Activated effector memory CD4-positive, alpha-beta T cell treated with Interleukin-2 at 50 U/mL for 16 hours (primary cell): ENCODE measurements at regions not wholly inside any gene's neighbourhood (a gene's known extent, or its start where the extent isn't known, plus 50 kb on each side); places are given as distances from the start of the nearest gene placed in this dataset.

Experiments used
- DNase-seq: peaks from one replicate; pipeline ENCODE4 v3.0.0-alpha.2; 2020

DNA sequence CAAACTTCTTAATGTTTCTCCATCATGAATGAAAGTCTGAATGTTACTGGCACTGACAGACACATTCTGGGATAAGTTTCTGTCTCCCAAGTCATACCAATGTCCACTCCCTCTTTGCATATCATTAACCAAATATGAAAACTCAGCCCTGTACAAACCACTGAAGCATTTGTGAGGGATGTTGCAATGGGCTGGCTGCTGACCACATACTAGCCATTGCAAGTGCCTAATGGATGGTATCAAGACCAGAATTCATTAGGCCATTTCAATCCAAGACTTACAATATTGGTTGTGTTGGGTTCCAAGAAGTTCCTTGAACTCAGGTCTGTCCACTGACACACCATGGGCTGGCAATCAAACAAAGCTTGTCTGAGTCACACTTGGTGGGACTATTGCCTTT lies 73.8 kb downstream of the CBLN2 start:
- DNase-seq, result no peak

DNA sequence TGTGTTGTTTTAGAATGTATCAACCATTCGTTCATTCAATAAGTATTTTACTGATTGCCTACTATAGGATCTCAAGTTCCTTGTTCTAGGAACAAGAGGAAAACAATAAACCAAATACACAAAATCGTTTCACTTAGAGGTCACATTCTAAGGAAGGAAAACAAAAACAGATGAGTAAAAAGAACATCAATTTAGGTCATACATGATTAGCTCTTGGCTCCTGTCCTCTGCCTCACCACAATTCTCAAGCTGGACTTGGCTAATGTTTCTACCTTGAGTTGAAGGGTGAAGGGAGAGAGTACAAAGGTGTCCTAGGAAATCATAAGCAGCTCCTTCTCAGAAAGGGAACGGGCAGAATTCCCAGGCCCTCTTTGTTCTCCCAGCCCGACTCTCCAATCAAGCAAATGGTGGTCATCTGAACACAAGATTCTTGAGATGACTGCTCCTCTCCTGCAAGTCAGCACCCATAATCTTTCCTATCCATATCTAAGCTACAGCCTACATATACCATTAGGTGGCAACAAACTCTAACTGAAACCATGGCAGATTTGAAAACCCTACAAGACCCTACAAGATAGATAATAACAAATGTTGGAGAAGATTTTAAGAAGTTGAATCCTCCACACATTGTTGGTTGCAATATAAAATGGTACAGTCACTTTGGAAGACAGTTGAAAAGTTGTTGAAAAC lies 76.0 kb downstream of the CBLN2 start:
- DNase-seq, result no peak

DNA sequence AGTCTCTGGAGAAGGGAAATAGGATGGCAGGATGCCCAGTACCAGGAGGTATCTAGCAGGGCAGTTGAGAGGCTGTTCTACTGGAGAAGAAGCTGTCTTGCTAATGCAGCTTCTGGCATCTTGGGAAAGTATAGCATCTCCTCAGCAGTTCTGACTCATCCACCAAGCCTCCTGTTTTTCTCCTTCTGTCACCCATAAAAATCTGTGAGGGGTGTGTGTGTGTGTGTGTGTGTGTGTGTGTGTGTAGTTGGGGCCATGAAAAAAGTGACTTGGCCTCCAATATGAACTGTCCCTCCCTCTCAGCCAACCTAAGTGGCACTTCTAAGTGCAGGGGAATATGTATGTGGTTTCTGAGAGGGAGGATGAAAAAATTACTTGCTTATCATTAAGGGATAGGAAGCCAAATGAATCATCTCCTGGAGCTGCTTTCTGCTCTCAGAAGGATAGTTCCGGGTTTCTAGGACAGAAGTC lies 83.9 kb downstream of the CBLN2 start:
- no peak for DNase-seq

DNA sequence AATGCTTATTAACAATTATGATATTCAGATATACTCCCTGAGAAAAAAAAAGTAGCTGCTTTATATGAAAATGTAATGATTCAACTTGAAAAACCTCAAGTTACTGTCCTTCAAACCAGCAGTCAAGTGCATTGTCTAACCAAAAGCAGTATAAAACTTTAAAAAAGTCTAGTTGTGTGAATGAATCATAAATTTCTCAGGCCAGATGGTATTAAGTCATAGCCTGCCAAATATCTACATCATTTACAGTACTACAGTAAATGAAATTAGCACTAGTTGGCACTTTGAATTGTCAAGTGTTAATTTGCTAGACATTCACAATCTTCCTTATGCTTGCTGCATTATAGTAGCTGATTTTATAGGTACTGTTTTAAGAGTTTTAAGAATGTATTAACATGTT lies 85.9 kb downstream of the CBLN2 start:
- no peak for DNase-seq

DNA sequence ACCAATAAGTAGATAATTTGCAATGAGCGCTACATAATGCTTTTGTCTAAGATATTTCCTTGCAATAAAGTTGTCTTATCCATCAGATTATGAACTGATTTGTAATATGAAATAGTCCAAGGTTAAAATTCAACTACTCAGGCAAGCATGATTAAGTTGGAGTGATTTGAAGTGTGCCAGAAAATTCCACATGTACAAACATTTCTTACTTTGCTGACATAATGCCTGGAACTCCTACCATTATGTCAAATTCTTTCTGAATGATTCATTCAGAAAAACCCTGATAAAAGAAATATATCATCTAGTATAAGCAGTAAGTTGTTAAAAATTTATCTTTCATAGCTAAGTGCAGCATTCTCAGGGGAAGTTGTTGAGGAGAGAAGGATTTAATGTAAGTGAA lies 87.3 kb downstream of the CBLN2 start:
- DNase-seq, result no peak

DNA sequence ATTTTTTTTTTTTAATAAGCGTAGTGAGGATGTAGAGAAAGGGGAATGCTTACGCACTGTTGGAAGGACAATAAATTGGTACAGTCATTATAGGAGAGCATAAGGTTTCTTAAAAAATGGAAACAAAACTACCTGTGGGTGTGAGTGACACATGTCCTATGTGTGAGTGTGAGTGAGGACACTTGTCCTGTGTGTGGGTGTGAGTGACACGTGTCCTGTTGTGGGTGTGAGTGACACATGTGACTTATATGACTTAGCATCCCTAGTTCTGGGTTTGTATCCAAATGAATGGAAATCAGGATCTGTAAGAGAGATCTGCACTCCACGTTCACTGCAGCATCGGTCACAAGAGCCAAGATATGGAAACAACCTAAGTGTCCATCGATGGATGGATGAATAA lies 91.8 kb downstream of the CBLN2 start:
- DNase-seq, result no peak

DNA sequence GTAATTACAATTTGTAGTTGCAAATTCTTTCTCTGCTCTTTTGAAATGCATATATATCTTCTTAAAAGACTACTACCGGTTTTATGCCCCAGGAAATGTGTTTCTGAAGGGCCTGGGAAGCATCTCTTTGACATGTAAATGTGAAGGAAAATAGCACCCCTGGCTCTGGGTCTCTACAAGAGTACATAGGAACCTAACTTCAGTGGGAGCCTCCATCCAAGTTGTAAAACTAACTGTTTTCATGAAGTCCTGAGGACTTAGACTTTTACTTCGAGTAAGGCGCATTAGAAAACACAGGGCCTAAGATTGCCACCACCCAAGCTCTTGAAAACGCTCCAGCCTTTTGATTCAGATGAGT lies 99.4 kb downstream of the CBLN2 start:
- DNase-seq, result no peak

DNA sequence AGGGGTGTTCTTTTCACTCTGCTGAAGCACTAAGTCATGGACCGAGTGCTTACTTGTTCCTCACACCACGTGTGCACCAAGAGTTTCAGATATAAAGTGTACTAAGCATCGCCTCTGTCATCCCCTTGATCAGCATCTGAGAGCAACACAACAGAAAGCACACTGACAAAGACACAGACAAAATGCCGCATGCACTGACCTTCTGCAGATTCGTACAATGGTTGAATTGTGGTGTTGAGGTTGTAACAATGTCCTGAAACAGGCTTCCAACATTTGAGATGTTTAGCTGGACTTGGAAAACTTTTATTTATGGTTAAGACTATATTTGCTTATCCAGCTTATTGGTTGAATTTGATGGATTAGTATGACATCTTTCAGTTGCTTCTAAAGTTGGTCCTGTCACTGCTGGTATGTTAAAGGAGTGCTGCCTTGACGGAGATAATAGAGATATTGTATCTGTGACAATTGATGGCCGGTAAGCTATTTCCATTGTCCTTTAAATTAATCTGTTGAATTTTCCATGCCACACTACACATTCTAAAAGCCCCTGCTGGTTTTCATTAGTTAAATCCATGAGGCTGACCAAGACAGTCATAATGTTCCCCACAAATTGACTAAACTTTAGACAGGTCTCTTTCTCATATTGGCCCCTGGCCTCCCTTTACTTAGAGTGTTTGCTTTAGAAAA lies 99.9 kb downstream of the CBLN2 start:
- no peak for DNase-seq

DNA sequence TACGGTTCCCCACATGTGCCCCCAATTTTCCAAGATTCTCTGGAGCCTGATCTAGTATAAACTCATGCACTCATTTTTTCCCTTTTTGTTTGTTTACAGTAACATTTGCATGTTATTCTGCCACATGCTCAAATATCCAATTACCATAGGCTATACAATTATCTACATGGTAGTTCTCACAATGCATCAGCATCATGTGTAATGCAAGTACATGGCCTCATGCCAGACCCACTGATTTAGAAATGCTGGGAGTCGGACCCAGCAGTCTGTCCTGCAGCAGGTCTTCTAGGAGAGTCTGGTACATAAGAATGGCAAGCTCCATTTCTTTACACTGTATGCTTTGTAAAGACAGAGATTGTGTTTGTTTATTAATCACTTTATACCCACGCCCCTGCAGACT lies 107.7 kb downstream of the CBLN2 start:
- no peak for DNase-seq

DNA sequence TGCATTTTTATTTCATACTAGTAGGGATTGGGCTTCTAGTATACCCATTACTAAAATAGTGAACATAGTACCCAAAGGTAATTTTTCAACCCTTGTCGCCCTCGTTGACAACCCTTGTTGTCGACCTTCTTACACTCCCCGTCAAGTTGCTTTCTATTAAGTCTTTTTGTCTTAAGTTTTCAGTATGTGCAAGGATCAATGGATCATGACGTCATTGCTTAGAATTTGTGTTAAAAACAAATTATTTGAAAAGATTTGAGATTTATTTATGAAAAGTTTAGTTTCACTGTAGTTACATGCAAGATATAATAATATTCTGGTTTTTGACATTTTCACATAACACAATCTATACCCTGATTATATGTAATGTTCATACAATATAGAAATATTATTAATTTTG lies 110.4 kb downstream of the CBLN2 start:
- DNase-seq, result no peak

DNA sequence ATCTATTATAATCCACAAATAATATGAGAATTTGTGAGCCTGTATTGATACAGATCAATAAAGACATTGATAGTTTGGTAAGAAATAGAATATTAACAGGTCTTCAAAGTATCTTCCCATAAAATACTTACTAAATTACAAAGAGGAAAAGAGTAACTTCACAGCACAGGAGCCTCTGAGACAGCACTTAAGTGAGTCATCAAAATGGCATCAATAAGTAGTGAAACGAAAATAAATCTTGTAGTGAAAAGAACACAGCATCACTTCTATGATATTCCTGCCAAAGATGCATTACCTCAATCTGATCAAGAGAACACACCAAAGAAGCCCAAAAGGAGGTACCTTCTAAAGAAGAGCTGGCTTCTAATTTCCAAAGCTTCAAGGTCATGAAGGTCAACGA lies 116.4 kb downstream of the CBLN2 start:
- no peak for DNase-seq

DNA sequence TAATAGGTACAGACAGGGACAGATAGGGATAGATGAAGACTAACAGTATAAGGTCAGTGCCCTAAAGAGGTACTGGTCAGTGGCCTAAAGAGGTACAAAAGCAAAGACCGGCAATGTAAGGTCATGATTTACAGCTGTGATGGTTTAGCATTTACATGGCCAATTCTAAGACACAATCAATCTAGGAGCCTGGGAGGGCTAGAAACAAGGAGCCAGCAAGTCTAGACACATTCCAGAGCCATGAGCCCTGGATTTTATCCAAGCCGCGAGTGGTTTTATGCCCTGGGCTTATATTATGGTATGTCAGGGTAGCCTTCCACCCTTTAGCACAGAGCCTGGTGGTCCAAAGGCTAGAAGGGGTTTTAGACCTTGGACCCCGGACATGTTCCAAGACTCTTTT lies 124.2 kb downstream of the CBLN2 start:
- DNase-seq, result no peak

DNA sequence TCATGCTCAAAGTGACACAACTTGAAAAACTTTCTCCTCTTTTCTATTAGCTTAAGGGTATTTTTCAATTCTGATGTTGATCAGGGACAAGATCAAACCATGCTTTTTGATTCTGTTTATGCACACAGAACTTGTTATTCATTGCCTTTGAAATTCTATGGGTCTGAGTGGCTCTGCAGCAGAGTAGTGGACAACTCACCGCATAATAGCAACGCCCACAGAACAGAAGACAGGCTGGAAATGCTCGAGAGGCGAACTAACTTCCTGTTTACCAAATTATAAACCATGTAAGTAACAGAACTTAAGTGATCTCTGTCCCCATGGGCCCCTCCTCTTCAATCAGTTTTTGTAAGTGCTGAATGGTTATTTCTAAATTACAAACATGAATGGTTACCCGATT lies 131.2 kb downstream of the CBLN2 start:
- DNase-seq, result no peak

DNA sequence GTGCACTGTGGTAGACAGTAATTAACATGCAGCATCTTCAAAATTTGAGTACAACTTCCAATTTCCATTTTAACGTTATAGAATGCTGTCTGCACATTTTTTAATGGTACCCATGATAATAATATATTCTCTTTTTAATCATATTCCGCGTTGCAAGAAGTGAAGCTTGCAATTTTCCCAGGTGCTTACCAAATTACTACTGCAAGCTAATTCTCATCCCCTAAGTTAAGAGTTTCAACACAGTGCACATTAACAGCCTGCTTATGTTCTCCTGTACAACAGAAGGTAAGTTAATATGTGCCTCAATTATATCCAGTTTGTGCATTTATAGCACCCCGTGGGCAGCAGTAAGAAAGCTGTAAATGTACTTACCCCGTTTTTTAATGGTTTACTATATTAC lies 132.9 kb downstream of the CBLN2 start:
- DNase-seq, result no peak

DNA sequence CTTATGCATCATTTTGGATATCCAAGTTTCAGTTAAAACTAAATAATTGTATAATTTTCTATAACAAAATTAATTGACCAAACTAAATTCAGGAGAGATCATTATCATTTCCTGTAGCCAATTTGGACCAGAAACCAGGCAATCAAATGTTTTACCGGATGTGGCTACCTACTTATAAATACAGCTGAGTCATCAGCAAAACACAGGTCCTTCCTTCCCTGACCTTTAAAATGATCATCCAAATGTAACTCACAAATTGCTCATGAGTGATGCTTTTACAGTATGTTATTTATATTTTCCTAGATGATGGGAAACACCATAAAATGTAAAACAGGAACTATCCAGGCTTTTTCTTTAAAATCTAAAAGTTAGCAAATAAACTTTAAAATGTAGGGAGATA lies 133.7 kb downstream of the CBLN2 start:
- no peak for DNase-seq

DNA sequence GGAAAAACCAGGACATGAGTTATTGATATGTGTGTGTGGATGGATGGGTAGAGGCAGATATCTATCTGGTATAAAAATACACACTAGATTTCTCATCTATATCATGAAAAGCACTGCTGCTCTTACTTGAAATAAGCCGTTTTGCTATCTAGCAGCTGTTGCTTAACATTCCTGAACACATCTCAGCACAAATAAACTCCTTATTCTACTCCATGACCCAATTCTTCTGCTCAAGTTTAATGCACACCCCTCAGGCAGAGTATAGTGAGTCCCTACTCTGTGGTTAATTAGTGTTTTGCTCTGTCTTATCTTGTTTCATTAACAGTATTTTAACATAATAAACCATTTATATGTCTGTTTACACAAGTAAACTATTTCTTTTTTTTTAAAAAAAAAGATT lies 134.2 kb downstream of the CBLN2 start:
- DNase-seq, result no peak

DNA sequence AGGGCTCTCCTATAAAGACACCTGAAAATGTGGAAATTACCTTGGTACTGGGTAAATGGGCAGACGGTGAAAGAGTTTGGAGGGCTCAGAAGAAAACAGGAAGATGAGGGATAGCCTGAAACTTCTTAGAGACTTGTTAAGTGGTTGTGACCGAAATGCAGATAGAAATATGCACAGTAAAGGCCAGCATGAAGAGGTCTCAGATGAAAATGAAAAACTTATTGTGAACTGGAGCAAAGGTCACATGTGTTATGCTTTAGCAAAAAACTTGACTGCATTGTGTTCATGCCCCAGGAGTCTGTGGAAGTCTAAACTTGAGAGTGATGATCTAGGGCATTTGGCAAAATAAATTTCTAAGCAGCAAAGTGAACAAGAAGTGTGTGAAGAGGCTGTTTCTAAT lies 137.1 kb downstream of the CBLN2 start:
- DNase-seq, result no peak

DNA sequence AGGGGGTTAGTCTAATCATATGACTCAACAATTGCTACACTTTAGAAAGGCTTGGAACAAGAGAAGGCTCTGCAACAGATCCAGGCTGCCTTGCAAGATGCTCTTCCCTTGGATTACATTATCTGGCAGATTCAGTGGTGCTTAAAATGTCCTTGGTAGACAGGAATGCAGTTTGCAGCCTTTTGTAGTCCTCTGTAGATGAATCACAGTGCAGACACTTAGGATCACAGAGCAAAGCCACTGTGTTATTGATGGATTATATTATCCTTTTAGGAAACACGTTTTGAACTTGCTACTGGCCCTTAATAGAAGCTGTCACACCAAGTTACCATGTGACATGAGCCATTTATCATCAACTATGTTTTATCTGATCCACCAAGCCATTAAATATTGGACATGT lies 152.2 kb downstream of the CBLN2 start:
- DNase-seq, result no peak

DNA sequence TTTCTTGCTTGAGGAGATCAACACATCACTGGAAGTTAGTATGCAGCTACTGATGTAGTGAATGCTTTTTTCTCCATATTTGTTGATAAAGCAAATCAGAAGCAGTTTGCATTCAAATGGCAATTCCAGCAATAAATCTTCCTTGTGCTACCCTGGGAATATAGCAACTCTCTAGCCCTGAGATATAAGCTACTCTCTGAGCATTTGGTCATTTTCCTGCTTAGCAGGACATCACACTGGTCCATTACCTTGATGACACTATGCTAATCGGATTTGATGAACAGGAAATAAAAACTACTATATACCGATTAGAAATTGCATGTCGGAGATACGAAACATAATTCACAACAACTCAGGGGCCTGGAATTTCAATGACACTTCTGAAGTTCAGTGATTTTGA lies 152.7 kb downstream of the CBLN2 start:
- no peak for DNase-seq

DNA sequence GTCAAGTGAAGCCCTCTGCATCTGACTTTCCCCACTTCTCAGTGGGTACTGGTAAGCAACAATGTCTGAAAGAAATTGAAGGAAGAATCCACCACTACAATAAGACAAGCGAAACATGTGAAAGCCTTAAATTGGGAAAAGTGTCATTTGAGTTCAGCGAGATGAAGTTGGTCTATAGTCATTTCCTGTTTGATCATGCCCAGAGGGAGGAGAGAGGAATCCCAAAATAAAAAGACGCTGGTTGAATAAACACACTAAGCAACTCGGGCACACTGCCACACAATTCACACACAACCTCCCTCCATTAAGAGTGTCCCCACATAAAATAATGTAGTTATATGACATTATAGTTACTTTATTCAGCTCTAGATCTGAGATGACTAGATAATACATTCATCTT lies 166.1 kb downstream of the CBLN2 start:
- DNase-seq, result no peak

DNA sequence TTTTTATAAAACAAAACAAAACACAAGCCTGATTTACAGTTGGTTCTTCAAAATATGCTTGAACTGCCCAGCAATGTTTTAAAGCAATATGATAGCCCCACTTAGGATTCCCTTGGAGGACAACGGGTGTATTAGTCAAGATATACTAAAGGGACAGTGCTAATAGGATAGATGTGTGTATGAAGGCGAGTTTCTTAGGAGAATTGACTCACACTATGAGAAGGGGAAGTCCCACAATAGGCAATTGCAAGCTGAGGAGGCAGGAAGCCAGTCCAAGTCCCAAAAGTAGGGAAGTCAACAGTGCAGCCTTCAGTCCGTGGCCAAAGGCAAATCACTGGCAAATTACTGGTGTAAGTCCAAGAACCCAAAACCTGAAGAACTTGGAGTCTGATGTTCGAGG lies 167.9 kb downstream of the CBLN2 start:
- DNase-seq, result no peak

DNA sequence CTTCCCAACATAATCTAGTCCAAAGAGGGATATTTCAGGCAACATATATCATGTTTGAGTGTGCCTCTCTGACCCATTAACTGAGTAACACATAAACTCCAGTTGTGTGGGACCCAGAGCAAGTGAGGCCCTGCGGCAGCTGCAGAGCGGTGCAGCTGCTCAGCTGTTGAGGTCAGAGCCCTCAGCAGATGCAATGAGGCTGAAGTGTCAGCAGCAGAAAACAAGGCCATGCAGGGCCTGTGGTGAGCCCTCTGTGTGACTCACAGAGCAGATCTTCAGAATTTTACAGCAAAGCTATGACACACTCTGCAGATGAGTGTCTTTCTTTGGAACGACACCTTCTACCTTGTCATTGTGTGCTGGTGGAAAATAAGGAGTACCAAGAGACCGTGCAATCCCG lies 168.5 kb downstream of the CBLN2 start:
- DNase-seq, result no peak

DNA sequence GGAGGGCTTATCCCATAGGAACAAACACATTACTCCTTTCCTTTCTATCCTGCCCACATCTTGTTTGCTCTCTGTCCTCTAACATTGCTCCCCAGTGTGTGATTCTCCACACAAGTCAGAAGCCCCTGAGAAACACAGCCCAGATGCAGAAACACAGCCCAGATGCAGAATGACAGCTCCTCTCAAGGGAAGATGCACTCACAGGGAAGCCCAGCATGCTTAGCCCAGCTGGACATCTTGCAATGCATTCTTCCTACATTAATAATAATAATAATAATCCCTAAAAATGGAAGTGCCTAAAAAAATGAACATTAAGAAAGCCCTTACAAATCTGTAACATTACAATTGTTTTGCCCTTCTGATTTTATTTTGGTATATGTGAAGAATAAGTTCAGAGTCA lies 172.1 kb downstream of the CBLN2 start:
- DNase-seq, result no peak

DNA sequence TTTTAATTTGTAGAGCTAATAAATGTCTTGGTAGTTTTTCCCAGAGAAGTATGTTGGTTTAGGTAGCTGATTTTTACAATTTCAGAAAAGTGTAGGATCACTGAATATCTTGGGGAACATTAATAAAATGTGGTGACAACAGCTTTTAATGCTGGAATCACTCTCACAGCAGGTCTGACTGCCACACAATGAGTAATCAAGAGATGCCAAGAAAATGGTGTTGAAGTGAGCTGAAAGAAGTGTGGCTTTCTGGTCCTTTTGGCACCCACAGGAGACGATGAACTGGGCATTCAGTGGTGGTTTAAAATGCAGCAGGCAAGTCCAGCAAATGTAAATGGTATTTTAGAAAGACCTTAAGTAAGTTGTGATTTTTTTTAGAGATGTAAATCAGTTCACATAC lies 175.8 kb downstream of the CBLN2 start:
- DNase-seq, result no peak

DNA sequence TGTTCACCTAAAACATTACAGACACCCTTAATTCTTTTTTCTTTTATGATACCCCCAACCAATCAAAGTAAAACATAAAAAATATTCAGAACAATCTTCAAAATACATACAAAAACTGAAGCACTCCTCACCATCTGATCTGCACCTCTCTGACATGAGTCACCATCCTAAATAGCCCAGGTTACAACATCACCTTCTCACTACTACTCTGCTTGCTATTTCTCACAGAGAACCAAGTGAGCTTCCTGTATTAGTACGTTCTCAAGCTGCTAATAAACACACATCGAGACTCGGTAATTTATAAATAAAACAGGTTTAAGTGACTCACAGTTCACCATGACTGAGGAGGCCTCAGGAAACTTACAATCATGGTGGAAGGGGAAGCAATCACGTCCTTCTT lies 183.5 kb downstream of the CBLN2 start:
- no peak for DNase-seq
